HepG2 (cell line): ENCODE measurements at regions not wholly inside any gene's neighbourhood (a gene's known extent, or its start where the extent isn't known, plus 50 kb on each side); places are given as distances from the start of the nearest gene placed in this dataset.

ENCODE experiments used
- AHR ChIP-seq: IDR thresholded peaks from 2 replicates; pipeline ENCODE4 v1.6.1; 2018; ENCODE audit warnings: missing genetic modification reagents, missing compliant biosample characterization
- ATF3 ChIP-seq: sonication (generic); formaldehyde crosslinking; IDR thresholded peaks from 2 replicates; pipeline ENCODE4 v1.4.0; 2020; ENCODE audit warnings: missing genetic modification reagents
- BHLHE40 ChIP-seq: IDR thresholded peaks from 2 replicates; pipeline ENCODE4 v1.6.1; 2011; ENCODE audit warnings: low read length, improper control_type of control experiment
- CBFB ChIP-seq: sonication (generic); formaldehyde crosslinking; IDR thresholded peaks from 2 replicates; pipeline ENCODE4 v1.4.0; 2020; ENCODE audit warnings: missing genetic modification reagents
- CEBPG ChIP-seq: IDR thresholded peaks from 2 replicates; pipeline ENCODE4 v1.6.1; 2016
- GABPB1 ChIP-seq: IDR thresholded peaks from 2 replicates; pipeline ENCODE4 v1.6.1; 2016; ENCODE audit warnings: mild to moderate bottlenecking, missing genetic modification reagents, moderate library complexity, missing compliant biosample characterization
- KLF16 ChIP-seq, 2 experiments: sonication (generic) in 1 of 2; formaldehyde crosslinking in 1 of 2; IDR thresholded peaks; 2 replicates each; pipeline versions ENCODE4 v1.6.1 to v1.8.0; 2016 to 2023; ENCODE audit warnings: missing genetic modification reagents in 2 of 2, missing compliant biosample characterization in 1 of 2
- MAZ ChIP-seq, 2 experiments: sonication (generic) in 1 of 2; formaldehyde crosslinking in 1 of 2; IDR thresholded peaks; 2 replicates each; pipeline versions ENCODE4 v1.5.0 to v1.6.1; 2012 to 2020; ENCODE audit warnings: low read depth in 2 of 2, mild to moderate bottlenecking in 2 of 2, borderline replicate concordance in 1 of 2, improper control_type of control experiment in 1 of 2, low read length in 1 of 2, missing genetic modification reagents in 1 of 2, moderate library complexity in 1 of 2
- NAIF1 ChIP-seq: sonication (generic); formaldehyde crosslinking; IDR thresholded peaks from 2 replicates; pipeline ENCODE4 v1.5.0; 2020; ENCODE audit warnings: mild to moderate bottlenecking, missing genetic modification reagents, borderline replicate concordance
- NFKBIZ ChIP-seq: IDR thresholded peaks from 2 replicates; pipeline ENCODE4 v1.6.1; 2018; ENCODE audit warnings: missing genetic modification reagents, missing compliant biosample characterization
- NR2F2 ChIP-seq: IDR thresholded peaks from 2 replicates; pipeline ENCODE4 v1.6.1; 2012; ENCODE audit warnings: low read depth, inconsistent platforms, borderline replicate concordance
- PAX8 ChIP-seq: sonication (generic); formaldehyde crosslinking; IDR thresholded peaks from 2 replicates; pipeline ENCODE4 v1.8.0; 2022; ENCODE audit warnings: mild to moderate bottlenecking, missing genetic modification reagents, borderline replicate concordance
- SIN3B ChIP-seq: fragments of 150-350 bp; IDR thresholded peaks from 2 replicates; pipeline ENCODE4 v1.6.1; 2014; ENCODE audit warnings: low read length
- ZGPAT ChIP-seq: IDR thresholded peaks from 2 replicates; pipeline ENCODE4 v1.6.1; 2016; ENCODE audit warnings: mild to moderate bottlenecking
- ZNF350 ChIP-seq: sonication (generic); formaldehyde crosslinking; IDR thresholded peaks from 2 replicates; pipeline ENCODE4 v1.4.0; 2020; ENCODE audit warnings: mild to moderate bottlenecking, low read depth, missing genetic modification reagents, borderline replicate concordance
- ZNF362 ChIP-seq: sonication (generic); formaldehyde crosslinking; IDR thresholded peaks from 2 replicates; pipeline ENCODE4 v1.4.0; 2020; ENCODE audit warnings: missing genetic modification reagents, mild to moderate bottlenecking, borderline replicate concordance
- ZNF564 ChIP-seq: sonication (generic); formaldehyde crosslinking; IDR thresholded peaks from 2 replicates; pipeline ENCODE4 v1.8.1; 2023; ENCODE audit warnings: mild to moderate bottlenecking, missing genetic modification reagents
- ZNF574 ChIP-seq: sonication (generic); formaldehyde crosslinking; IDR thresholded peaks from 2 replicates; pipeline ENCODE4 v1.4.0; 2020; ENCODE audit warnings: missing genetic modification reagents
- ZNF629 ChIP-seq: sonication (generic); formaldehyde crosslinking; conservative IDR thresholded peaks from 2 replicates; pipeline ENCODE4 v1.5.0; 2020; ENCODE audit warnings: missing genetic modification reagents
- ZNF670 ChIP-seq: sonication (generic); formaldehyde crosslinking; IDR thresholded peaks from 2 replicates; pipeline ENCODE4 v1.8.0; 2022; ENCODE audit warnings: mild to moderate bottlenecking, missing genetic modification reagents, borderline replicate concordance
- ZNF746 ChIP-seq: sonication (generic); formaldehyde crosslinking; IDR thresholded peaks from 2 replicates; pipeline ENCODE4 v1.8.0; 2022; ENCODE audit warnings: mild to moderate bottlenecking, missing genetic modification reagents
- ZNF816 ChIP-seq: sonication (generic); formaldehyde crosslinking; IDR thresholded peaks from 2 replicates; pipeline ENCODE4 v1.8.0; 2022; ENCODE audit warnings: missing genetic modification reagents, mild to moderate bottlenecking, borderline replicate concordance
- ZNF878 ChIP-seq: sonication (generic); formaldehyde crosslinking; IDR thresholded peaks from 2 replicates; pipeline ENCODE4 v1.8.1; 2023; ENCODE audit warnings: mild to moderate bottlenecking, missing genetic modification reagents, moderate library complexity
- ZNF883 ChIP-seq: sonication (generic); formaldehyde crosslinking; IDR thresholded peaks from 2 replicates; pipeline ENCODE4 v1.5.1; 2020; ENCODE audit warnings: mild to moderate bottlenecking, missing genetic modification reagents; ENCODE audit errors: not compliant biosample characterization
- ZNF891 ChIP-seq: sonication (generic); formaldehyde crosslinking; IDR thresholded peaks from 2 replicates; pipeline ENCODE4 v1.5.0; 2020; ENCODE audit warnings: mild to moderate bottlenecking, missing genetic modification reagents

- TF ChIP-seq ZNF574 (CRISPR knock-in tag) = peak; percentile 67
- no peak for TF ChIP-seq SIN3B
- TF ChIP-seq ZNF564 (CRISPR knock-in tag) = 0 out of 2 replicates have a peak, but pooled peaks have one; percentile 51
- peak; percentile 14; the same call in 1 of the 2 replicates for TF ChIP-seq ZNF350
- peak; percentile 79; the same call in 1 of the 2 replicates for TF ChIP-seq ZNF362
- TF ChIP-seq ZNF816 = 0 out of 2 replicates have a peak, but pooled peaks have one; percentile 85
- no peak for TF ChIP-seq GABPB1 (CRISPR knock-in tag)
- peak; percentile 27; the same call in 1 of the 2 replicates for TF ChIP-seq NFKBIZ (CRISPR knock-in tag)
- no peak for TF ChIP-seq ZNF891 (CRISPR knock-in tag)
- TF ChIP-seq ZNF629 (CRISPR knock-in tag) = peak; percentile 51; the same call in 1 of the 2 replicates
- peak; percentile 66; the same call in 1 of the 2 replicates for TF ChIP-seq NR2F2
- peak in 1 of 2 experiments; percentile 67; a peak in 1 of 4 replicates for TF ChIP-seq KLF16 (CRISPR knock-in tag; IDR thresholded peaks at IDR 0.05)
- peak; percentile 99 for TF ChIP-seq CEBPG (CRISPR knock-in tag)
- TF ChIP-seq NAIF1 (CRISPR knock-in tag) = no peak
- TF ChIP-seq AHR (CRISPR knock-in tag) = 0 out of 2 replicates have a peak, but pooled peaks have one; percentile 33
- TF ChIP-seq MAZ (IDR thresholded peaks at IDR 0.05; ENCODE audit: borderline replicate concordance, low read depth, low read length) = 0 out of 2 replicates have a peak, but pooled peaks have one; percentile 7
- no peak for TF ChIP-seq MAZ (CRISPR knock-in tag; IDR thresholded peaks at IDR 0.05; ENCODE audit: low read depth)
- peak; percentile 78; the same call in 1 of the 2 replicates for TF ChIP-seq ZNF746 (CRISPR knock-in tag)
- TF ChIP-seq BHLHE40 = peak; percentile 39; the same call in 1 of the 2 replicates
- peak; percentile 83 for TF ChIP-seq ZGPAT
- TF ChIP-seq ZNF878 = peak; percentile 95
- peak; percentile 91 for TF ChIP-seq ATF3
- 0 out of 2 replicates have a peak, but pooled peaks have one; percentile 32 for TF ChIP-seq CBFB (CRISPR knock-in tag)
- peak; percentile 78; the same call in 1 of the 2 replicates for TF ChIP-seq ZNF670 (CRISPR knock-in tag)
- TF ChIP-seq ZNF883 (CRISPR knock-in tag) = no peak
- TF ChIP-seq PAX8 = no peak
These were observed 77.3 kb upstream of the BCAR3 start (continued) for GRCh38 chr1:93758842-93759515.
